ENCODE measurements at regions not wholly inside any gene's neighbourhood (a gene's known extent, or its start where the extent isn't known, plus 50 kb on each side); places are given as distances from the start of the nearest gene placed in this dataset.

- Mint-ChIP-seq H3K4me3 (no peak overlapping the region), H3K36me3 (ENCODE audit: insufficient read depth in 2 of 2) (no peaks in the 10 kb centered on the region), H3K9me3 (no peaks in the 10 kb centered on the region), H3K27ac (no peak overlapping the region), H3K27me3 (ENCODE audit: low read depth) (peaks cover 9% of the 10 kb centered on the region), H3K4me1 (ENCODE audit: low read depth) (no peaks in the 10 kb centered on the region)
- no peak for DNase-seq
- no peak for ATAC-seq (replicated peaks in 1 of 2)
These were observed 262.4 kb upstream of the SALL3 start for GRCh38 chr18:78717051-78717765.

GRCh38 chr18:78717766-78718150, 261.9 kb upstream of the SALL3 start:
- DNase-seq, result no peak
- peaks cover 13% of the 10 kb centered on the region for H3K27me3 Mint-ChIP-seq (ENCODE audit: low read depth)

GRCh38 chr18:78719821-78720220, 259.8 kb upstream of the SALL3 start:
- no peaks in the 10 kb centered on the region for H3K4me1 Mint-ChIP-seq (ENCODE audit: low read depth)
- no peak overlapping the region for H3K27ac Mint-ChIP-seq
- ATAC-seq (replicated peaks in 1 of 2), result no peak
- peaks cover 19% of the 10 kb centered on the region for H3K27me3 Mint-ChIP-seq (ENCODE audit: low read depth)
- DNase-seq, result no peak
- H3K9me3 Mint-ChIP-seq, result no peaks in the 10 kb centered on the region
- H3K4me3 Mint-ChIP-seq, result no peak overlapping the region
- no peaks in the 10 kb centered on the region for H3K36me3 Mint-ChIP-seq (ENCODE audit: insufficient read depth in 2 of 2)

More at GRCh38 chr18:78717766-78718150, 261.9 kb upstream of the SALL3 start:
- no peaks in the 10 kb centered on the region for H3K4me1 Mint-ChIP-seq (ENCODE audit: low read depth)
- no peaks in the 10 kb centered on the region for H3K36me3 Mint-ChIP-seq (ENCODE audit: insufficient read depth in 2 of 2)
- no peaks in the 10 kb centered on the region for H3K9me3 Mint-ChIP-seq
- no peak for ATAC-seq (replicated peaks in 1 of 2)
- H3K27ac Mint-ChIP-seq, result no peak overlapping the region
- no peak overlapping the region for H3K4me3 Mint-ChIP-seq

GRCh38 chr18:78720456-78721237, 259.0 kb upstream of the SALL3 start:
- ATAC-seq (replicated peaks in 1 of 2), result no peak
- H3K27ac Mint-ChIP-seq, result no peak overlapping the region
- H3K4me1 Mint-ChIP-seq (ENCODE audit: low read depth), result no peaks in the 10 kb centered on the region
- no peak overlapping the region for H3K4me3 Mint-ChIP-seq
- DNase-seq, result no peak
- H3K36me3 Mint-ChIP-seq (ENCODE audit: insufficient read depth in 2 of 2), result no peaks in the 10 kb centered on the region
- peaks cover 19% of the 10 kb centered on the region for H3K27me3 Mint-ChIP-seq (ENCODE audit: low read depth)
- no peaks in the 10 kb centered on the region for H3K9me3 Mint-ChIP-seq

GRCh38 chr18:78721238-78721875, 258.3 kb upstream of the SALL3 start:
- no peaks in the 10 kb centered on the region for H3K4me1 Mint-ChIP-seq (ENCODE audit: low read depth)
- no peaks in the 10 kb centered on the region for H3K9me3 Mint-ChIP-seq
- H3K27ac Mint-ChIP-seq, result no peak overlapping the region
- H3K4me3 Mint-ChIP-seq, result no peak overlapping the region
- no peak for ATAC-seq (replicated peaks in 1 of 2)
- H3K27me3 Mint-ChIP-seq (ENCODE audit: low read depth), result peaks cover 19% of the 10 kb centered on the region
- H3K36me3 Mint-ChIP-seq (ENCODE audit: insufficient read depth in 2 of 2), result no peaks in the 10 kb centered on the region
- no peak for DNase-seq

GRCh38 chr18:78721981-78722380, 257.6 kb upstream of the SALL3 start:
- DNase-seq (no peak), ATAC-seq (replicated peaks in 1 of 2) (no peak)
- Mint-ChIP-seq H3K27ac (no peak overlapping the region), H3K9me3 (no peaks in the 10 kb centered on the region), H3K27me3 (ENCODE audit: low read depth) (peaks cover 19% of the 10 kb centered on the region), H3K4me1 (ENCODE audit: low read depth) (no peaks in the 10 kb centered on the region), H3K4me3 (no peak overlapping the region), H3K36me3 (ENCODE audit: insufficient read depth in 2 of 2) (no peaks in the 10 kb centered on the region)

- H3K4me1 Mint-ChIP-seq (ENCODE audit: low read depth), result no peaks in the 10 kb centered on the region
- ATAC-seq (replicated peaks in 1 of 2), result no peak
- no peak overlapping the region for H3K4me3 Mint-ChIP-seq
- no peak for DNase-seq
- peaks cover 19% of the 10 kb centered on the region for H3K27me3 Mint-ChIP-seq (ENCODE audit: low read depth)
- no peaks in the 10 kb centered on the region for H3K36me3 Mint-ChIP-seq (ENCODE audit: insufficient read depth in 2 of 2)
- H3K9me3 Mint-ChIP-seq, result no peaks in the 10 kb centered on the region
- no peak overlapping the region for H3K27ac Mint-ChIP-seq
These were observed 257.2 kb upstream of the SALL3 start for GRCh38 chr18:78722386-78722785.

- no peaks in the 10 kb centered on the region for H3K36me3 Mint-ChIP-seq (ENCODE audit: insufficient read depth in 2 of 2)
- no peaks in the 10 kb centered on the region for H3K9me3 Mint-ChIP-seq
- ATAC-seq (replicated peaks in 1 of 2), result no peak
- no peak for DNase-seq
- no peaks in the 10 kb centered on the region for H3K4me1 Mint-ChIP-seq (ENCODE audit: low read depth)
- no peak overlapping the region for H3K4me3 Mint-ChIP-seq
- peaks cover 19% of the 10 kb centered on the region for H3K27me3 Mint-ChIP-seq (ENCODE audit: low read depth)
- H3K27ac Mint-ChIP-seq, result no peak overlapping the region
These were observed 256.5 kb upstream of the SALL3 start for GRCh38 chr18:78722929-78723710.

- H3K9me3 Mint-ChIP-seq, result no peaks in the 10 kb centered on the region
- ATAC-seq (replicated peaks in 1 of 2), result no peak
- H3K27me3 Mint-ChIP-seq (ENCODE audit: low read depth), result peaks cover 19% of the 10 kb centered on the region
- no peaks in the 10 kb centered on the region for H3K4me1 Mint-ChIP-seq (ENCODE audit: low read depth)
- DNase-seq, result no peak
- no peak overlapping the region for H3K27ac Mint-ChIP-seq
- H3K4me3 Mint-ChIP-seq, result no peak overlapping the region
- no peaks in the 10 kb centered on the region for H3K36me3 Mint-ChIP-seq (ENCODE audit: insufficient read depth in 2 of 2)
These were observed 255.3 kb upstream of the SALL3 start for GRCh38 chr18:78724214-78724914.

- no peaks in the 10 kb centered on the region for H3K36me3 Mint-ChIP-seq (ENCODE audit: insufficient read depth in 2 of 2)
- no peak overlapping the region for H3K4me3 Mint-ChIP-seq
- H3K27ac Mint-ChIP-seq, result no peak overlapping the region
- H3K9me3 Mint-ChIP-seq, result no peaks in the 10 kb centered on the region
- DNase-seq, result no peak
- H3K4me1 Mint-ChIP-seq (ENCODE audit: low read depth), result no peaks in the 10 kb centered on the region
- H3K27me3 Mint-ChIP-seq (ENCODE audit: low read depth), result peaks cover 19% of the 10 kb centered on the region
- ATAC-seq (replicated peaks in 1 of 2), result no peak
These were observed 254.2 kb upstream of the SALL3 start for GRCh38 chr18:78725426-78725825.

GRCh38 chr18:78726326-78727056, 253.1 kb upstream of the SALL3 start:
- DNase-seq (no peak), ATAC-seq (replicated peaks in 1 of 2) (no peak)
- Mint-ChIP-seq H3K27me3 (ENCODE audit: low read depth) (peaks cover 17% of the 10 kb centered on the region), H3K4me1 (ENCODE audit: low read depth) (no peaks in the 10 kb centered on the region), H3K36me3 (ENCODE audit: insufficient read depth in 2 of 2) (no peaks in the 10 kb centered on the region), H3K27ac (no peak overlapping the region), H3K4me3 (no peak overlapping the region), H3K9me3 (no peaks in the 10 kb centered on the region)

Measured in activated T-cell treated with anti-CD3 and anti-CD28 coated beads, Interleukin-2, amount 50 U/mL, for 72 hours (primary cell).